ENCODE measurements at regions not wholly inside any gene's neighbourhood (a gene's known extent, or its start where the extent isn't known, plus 50 kb on each side); places are given as distances from the start of the nearest gene placed in this dataset.

DNA sequence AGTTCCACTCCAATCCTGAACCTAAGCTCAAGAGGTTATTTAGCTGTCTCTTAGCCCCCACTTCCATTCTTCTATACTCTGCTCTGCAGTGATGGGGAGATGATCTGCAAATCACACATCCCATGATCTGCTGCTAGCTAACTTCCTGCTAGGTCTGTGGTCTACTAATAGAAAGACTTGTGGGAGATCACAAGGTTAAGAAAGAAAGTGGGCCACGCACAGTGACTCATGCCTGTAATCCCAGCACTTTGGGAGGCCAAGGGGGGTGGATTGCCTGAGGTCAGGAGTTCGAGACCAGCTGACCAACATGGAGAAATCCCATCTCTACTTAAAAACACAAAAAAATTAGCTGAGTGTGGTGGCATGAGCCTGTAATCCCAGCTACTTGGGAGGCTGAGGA is 471.1 kb upstream of the NWD2 start:
- H3K4me3 ChIP-seq (ENCODE audit: low read depth, low read length): no peak overlapping the region
- TF ChIP-seq, protein P1, sequence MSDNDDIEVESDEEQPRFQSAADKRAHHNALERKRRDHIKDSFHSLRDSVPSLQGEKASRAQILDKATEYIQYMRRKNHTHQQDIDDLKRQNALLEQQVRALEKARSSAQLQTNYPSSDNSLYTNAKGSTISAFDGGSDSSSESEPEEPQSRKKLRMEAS (IDR thresholded peaks at IDR 0.05; ENCODE audit: low read depth, low read length): no peak
- DNase-seq (ENCODE audit: low read depth): peak; percentile 14

- DNase-seq (ENCODE audit: low read depth): no peak
- TF ChIP-seq MYC (IDR thresholded peaks at IDR 0.05; ENCODE audit: low read depth, low read length): no peak
- TF ChIP-seq POLR2A (IDR thresholded peaks at IDR 0.05; ENCODE audit: extremely low read depth, insufficient read length): no peak
- TF ChIP-seq, protein P1 (IDR thresholded peaks at IDR 0.05; ENCODE audit: low read depth, low read length): no peak
- no peak overlapping the region for H3K4me3 ChIP-seq (ENCODE audit: low read depth, low read length)
Observed at GRCh38 chr4:36775544-36775943, 469.0 kb upstream of the NWD2 start.

- TF ChIP-seq MYC (IDR thresholded peaks at IDR 0.05; ENCODE audit: low read depth, low read length) (no peak), POLR2A (IDR thresholded peaks at IDR 0.05; ENCODE audit: extremely low read depth, insufficient read length) (no peak), CTCF (IDR thresholded peaks at IDR 0.05; ENCODE audit: low read depth, low read length) (no peak)
- TF ChIP-seq, protein P1 (IDR thresholded peaks at IDR 0.05; ENCODE audit: low read depth, low read length): no peak
- DNase-seq (ENCODE audit: low read depth): no peak
- H3K4me3 ChIP-seq (ENCODE audit: low read depth, low read length): no peak overlapping the region
Observed at GRCh38 chr4:36779601-36780000, 464.9 kb upstream of the NWD2 start.

DNA sequence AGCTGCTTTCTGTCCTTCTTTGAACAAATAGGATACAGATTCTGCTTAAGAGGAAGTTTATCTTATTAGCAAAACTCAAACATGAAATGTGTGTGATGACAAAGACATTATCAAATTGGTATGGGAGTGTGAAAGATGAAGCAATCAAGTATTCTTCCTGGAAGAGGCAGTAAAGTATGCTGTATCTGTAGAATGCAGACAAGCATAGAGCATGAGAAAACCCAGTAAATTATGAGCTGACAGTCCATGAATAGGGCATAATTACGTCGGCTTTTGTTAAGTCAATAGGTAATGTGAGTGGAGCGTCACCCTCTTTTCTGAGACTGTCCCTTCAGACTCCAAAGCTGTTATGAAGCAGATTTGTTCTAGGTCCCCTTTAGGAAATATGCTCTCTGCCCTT is 458.6 kb upstream of the NWD2 start:
- DNase-seq (ENCODE audit: low read depth): no peak
- no peak overlapping the region for H3K4me3 ChIP-seq (ENCODE audit: low read depth, low read length)
- TF ChIP-seq, protein P1 (IDR thresholded peaks at IDR 0.05; ENCODE audit: low read depth, low read length): no peak
- no peak for TF ChIP-seq CTCF (IDR thresholded peaks at IDR 0.05; ENCODE audit: low read depth, low read length)
- no peak for TF ChIP-seq MYC (IDR thresholded peaks at IDR 0.05; ENCODE audit: low read depth, low read length)
- no peak for TF ChIP-seq POLR2A (IDR thresholded peaks at IDR 0.05; ENCODE audit: extremely low read depth, insufficient read length)

GRCh38 chr4:36786519-36786918 is 458.0 kb upstream of the NWD2 start:
- no peak for DNase-seq (ENCODE audit: low read depth)
- TF ChIP-seq POLR2A (IDR thresholded peaks at IDR 0.05; ENCODE audit: extremely low read depth, insufficient read length) (no peak), MYC (IDR thresholded peaks at IDR 0.05; ENCODE audit: low read depth, low read length) (no peak)

DNA sequence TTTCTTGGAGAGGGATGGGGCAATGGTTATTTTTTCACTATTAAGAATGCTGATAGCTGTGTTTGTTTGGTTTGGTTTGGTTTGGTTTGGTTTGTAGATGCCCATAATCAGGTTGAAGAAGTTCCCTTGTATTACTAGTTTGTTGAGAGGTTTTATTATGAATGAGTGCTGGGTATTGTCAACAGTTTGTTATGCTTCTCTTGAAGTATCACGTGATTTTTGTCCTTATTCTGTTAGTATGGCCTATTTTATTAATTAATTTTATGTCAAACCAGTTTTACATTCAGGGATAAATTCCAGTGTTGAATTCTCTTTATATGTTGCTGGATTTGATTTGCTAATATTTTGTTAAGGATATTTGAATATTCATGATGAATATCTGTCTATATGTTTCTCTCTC is 449.8 kb upstream of the NWD2 start:
- no peak for DNase-seq (ENCODE audit: low read depth)

More at GRCh38 chr4:36786519-36786918, 458.0 kb upstream of the NWD2 start:
- H3K4me3 ChIP-seq (ENCODE audit: low read depth, low read length): no peak overlapping the region

DNA sequence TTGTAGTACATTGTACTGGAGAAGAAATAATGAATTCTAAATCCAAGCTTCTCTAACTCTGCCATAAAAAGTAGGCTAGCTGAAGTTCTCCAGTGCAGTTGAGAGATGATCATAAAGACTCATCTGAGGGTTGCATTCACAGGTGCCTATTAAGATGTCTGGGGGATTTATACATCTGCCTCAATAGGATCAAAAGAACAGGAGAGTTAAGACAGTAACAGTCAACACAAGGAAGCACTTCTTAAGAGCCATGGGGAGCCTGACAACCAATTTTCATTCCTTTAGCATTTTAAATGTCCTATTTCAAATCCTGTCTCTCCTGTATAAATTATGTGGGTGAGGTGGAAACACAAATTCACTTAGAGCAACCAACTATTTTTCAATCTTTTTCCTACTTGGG is 432.4 kb upstream of the NWD2 start:
- no peak overlapping the region for H3K4me3 ChIP-seq (ENCODE audit: low read depth, low read length)
- DNase-seq (ENCODE audit: low read depth): no peak
- TF ChIP-seq MYC (IDR thresholded peaks at IDR 0.05; ENCODE audit: low read depth, low read length) (no peak), CTCF (IDR thresholded peaks at IDR 0.05; ENCODE audit: low read depth, low read length) (no peak), POLR2A (IDR thresholded peaks at IDR 0.05; ENCODE audit: extremely low read depth, insufficient read length) (no peak)
- TF ChIP-seq, protein P1 (IDR thresholded peaks at IDR 0.05; ENCODE audit: low read depth, low read length): no peak

More for the DNA sequence above, 449.8 kb upstream of the NWD2 start:
- no peak overlapping the region for H3K4me3 ChIP-seq (ENCODE audit: low read depth, low read length)
- TF ChIP-seq MYC (IDR thresholded peaks at IDR 0.05; ENCODE audit: low read depth, low read length) (no peak), CTCF (IDR thresholded peaks at IDR 0.05; ENCODE audit: low read depth, low read length) (no peak), POLR2A (IDR thresholded peaks at IDR 0.05; ENCODE audit: extremely low read depth, insufficient read length) (no peak)
- TF ChIP-seq, protein P1 (IDR thresholded peaks at IDR 0.05; ENCODE audit: low read depth, low read length): no peak

Measured in NB4 (cell line).